ENCODE measurements at regions not wholly inside any gene's neighbourhood (a gene's known extent, or its start where the extent isn't known, plus 50 kb on each side); places are given as distances from the start of the nearest gene placed in this dataset.

DNA sequence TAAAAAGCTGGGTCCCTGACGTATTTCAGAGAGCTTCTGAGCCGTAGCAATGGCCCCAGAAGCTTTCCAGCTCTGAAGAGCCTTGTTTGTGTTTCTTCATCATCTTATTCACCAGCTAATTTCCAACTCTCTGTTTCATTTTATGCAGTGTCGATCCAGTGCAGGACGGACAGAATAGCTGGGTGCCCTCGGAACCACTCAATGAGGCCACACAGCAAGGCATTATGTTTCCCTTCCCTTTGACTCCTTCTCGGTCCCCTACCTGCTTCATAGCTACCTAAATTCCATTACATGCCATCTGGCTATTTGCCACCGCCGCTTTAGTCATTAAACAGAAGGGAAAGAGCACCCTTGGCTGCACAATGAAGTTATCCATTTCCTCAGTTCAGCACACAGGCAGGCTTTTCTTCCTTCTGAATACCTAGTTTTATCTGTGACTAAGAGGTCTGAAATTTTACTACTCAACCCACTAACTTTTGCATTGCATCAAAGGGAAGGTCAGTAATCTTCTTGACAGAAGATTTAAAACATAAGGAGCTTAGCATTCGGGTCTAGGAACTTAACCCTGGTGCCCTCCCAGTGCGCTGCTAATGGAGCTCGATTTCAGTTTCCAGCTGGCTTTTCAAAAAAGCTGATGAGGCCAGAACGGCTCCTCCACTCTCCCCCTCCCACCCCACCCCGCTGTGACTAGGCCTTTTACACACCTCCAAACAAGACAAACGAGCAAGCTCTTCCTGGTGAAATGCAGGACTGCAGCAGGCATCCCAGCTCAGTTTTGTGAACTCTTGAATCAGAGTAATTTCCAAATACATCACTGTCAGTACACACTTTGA is 176.8 kb downstream of the GXYLT1 start:
- no peak for TF ChIP-seq GATA2 (IDR thresholded peaks at IDR 0.05; ENCODE audit: low read depth, low read length)
- TF ChIP-seq GATA3 (IDR thresholded peaks at IDR 0.05; ENCODE audit: low read depth, low read length), result no peak
